ENCODE measurements at regions not wholly inside any gene's neighbourhood (a gene's known extent, or its start where the extent isn't known, plus 50 kb on each side); places are given as distances from the start of the nearest gene placed in this dataset.

GRCh38 chr13:37364956-37365355 is 233.6 kb downstream of the POSTN start:
- POLR2A ChIA-PET: no interaction called here
- in situ Hi-C loops (cut with MboI) (no loop called here), intact Hi-C loops (cut with micrococcal nuclease) (no loop called here)
- BruUV-seq (replicated peaks): no TSS peak
- Histone ChIP-seq H3K27me3 (ENCODE audit: control insufficient read depth in 2 of 2, insufficient read depth in 2 of 2, low read length in 2 of 2) (no peaks in the 10 kb centered on the region), H3K4me1 (replicated peaks in 1 of 2; ENCODE audit: control insufficient read depth in 2 of 2, insufficient read depth in 2 of 2, low read length in 2 of 2) (no peaks in the 10 kb centered on the region), H3K27ac (ENCODE audit: extremely low read depth, low read depth, low read length) (no peak overlapping the region), H4K20me1 (replicated peaks; ENCODE audit: control insufficient read depth, insufficient read depth, low read length) (no peaks in the 10 kb centered on the region), H2AFZ (ENCODE audit: low read depth, low read length) (no peak overlapping the region), H3K9me3 (replicated peaks; ENCODE audit: control insufficient read depth, insufficient read depth, low read depth, low read length) (no peaks in the 10 kb centered on the region), H3K79me2 (ENCODE audit: control insufficient read depth, insufficient read depth, low read length) (no peaks in the 10 kb centered on the region), H3K4me3 (no peak overlapping the region), H3K9me1 (ENCODE audit: control insufficient read depth, insufficient read depth, low read length) (no peaks in the 10 kb centered on the region), H3K36me3 (ENCODE audit: control insufficient read depth, insufficient read depth, low read length) (no peaks in the 10 kb centered on the region), H3K4me2 (ENCODE audit: insufficient read depth, low read length) (no peak overlapping the region), H3K9ac (ENCODE audit: insufficient read depth in 1 of 2, low read depth in 2 of 2, low read length in 2 of 2) (no peak overlapping the region)
- CTCF ChIA-PET (ENCODE audit: low intra/inter-chr PET ratio): no interaction called here
- WGBS (ENCODE audit: insufficient coverage, low coverage, missing lambda C conversion rate): 0% methylated on average over 2 of the region's 2 CpGs
- FAIRE-seq (no peak), DNase-seq (ENCODE audit: extremely low read depth in 1 of 4, low spot score in 3 of 4) (no peak), ATAC-seq (no peak)
- TF ChIP-seq ZNF395 (CRISPR knock-in tag; IDR thresholded peaks at IDR 0.05): no peak
- TF ChIP-seq NR4A1 (CRISPR knock-in tag; IDR thresholded peaks at IDR 0.05): no peak
- no peak for TF ChIP-seq NR4A1 (tag; IDR thresholded peaks at IDR 0.05)
- no peak for TF ChIP-seq SETDB1 (IDR thresholded peaks at IDR 0.05; ENCODE audit: low read length)
- TF ChIP-seq NFIX (CRISPR knock-in tag; IDR thresholded peaks at IDR 0.05; ENCODE audit: low read depth): no peak
- TF ChIP-seq FUS (optimal IDR thresholded peaks at IDR 0.05; ENCODE audit: low read depth, low read length): no peak
- no peak for TF ChIP-seq NFATC3 (IDR thresholded peaks at IDR 0.05)
- TF ChIP-seq GTF2F1 (IDR thresholded peaks at IDR 0.05; ENCODE audit: low read depth, low read length): no peak
- TF ChIP-seq BMI1 (IDR thresholded peaks at IDR 0.05; ENCODE audit: low read length): no peak
- TF ChIP-seq SRSF9 (IDR thresholded peaks at IDR 0.05; ENCODE audit: borderline replicate concordance, low read depth, low read length): no peak
- TF ChIP-seq, protein P1, sequence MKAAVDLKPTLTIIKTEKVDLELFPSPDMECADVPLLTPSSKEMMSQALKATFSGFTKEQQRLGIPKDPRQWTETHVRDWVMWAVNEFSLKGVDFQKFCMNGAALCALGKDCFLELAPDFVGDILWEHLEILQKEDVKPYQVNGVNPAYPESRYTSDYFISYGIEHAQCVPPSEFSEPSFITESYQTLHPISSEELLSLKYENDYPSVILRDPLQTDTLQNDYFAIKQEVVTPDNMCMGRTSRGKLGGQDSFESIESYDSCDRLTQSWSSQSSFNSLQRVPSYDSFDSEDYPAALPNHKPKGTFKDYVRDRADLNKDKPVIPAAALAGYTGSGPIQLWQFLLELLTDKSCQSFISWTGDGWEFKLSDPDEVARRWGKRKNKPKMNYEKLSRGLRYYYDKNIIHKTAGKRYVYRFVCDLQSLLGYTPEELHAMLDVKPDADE (conservative IDR thresholded peaks at IDR 0.05; ENCODE audit: control insufficient read depth, low read depth, low read length): no peak
- no peak for TF ChIP-seq ZKSCAN8 (CRISPR knock-in tag; IDR thresholded peaks at IDR 0.05)
- TF ChIP-seq XRCC4 (IDR thresholded peaks at IDR 0.05; ENCODE audit: extremely low read depth, insufficient read depth, insufficient read length): no peak
